Subcutaneous abdominal adipose tissue (tissue), 5 donors: ENCODE measurements at regions not wholly inside any gene's neighbourhood (a gene's known extent, or its start where the extent isn't known, plus 50 kb on each side); places are given as distances from the start of the nearest gene placed in this dataset.

Experiments used
- H3K27ac ChIP-seq: one replicate; pipeline ENCODE4 v1.7.0; 2013; ENCODE audit warnings: low read depth, mild to moderate bottlenecking, inconsistent platforms, low read length, moderate library complexity
- H3K27me3 ChIP-seq, 5 donors: one replicate each; pipeline ENCODE4 v1.7.0; 2013; ENCODE audit warnings: low read length in 5 of 5, inconsistent platforms in 1 of 5; ENCODE audit not compliant: control insufficient read depth in 5 of 5, insufficient read depth in 4 of 5
- H3K36me3 ChIP-seq, 5 donors: one replicate each; pipeline ENCODE4 v1.7.0; 2013; ENCODE audit warnings: low read length in 5 of 5; ENCODE audit not compliant: control insufficient read depth in 5 of 5, insufficient read depth in 5 of 5
- H3K4me1 ChIP-seq, 5 donors: one replicate each; pipeline ENCODE4 v1.7.0; 2013; ENCODE audit warnings: low read length in 5 of 5, mild to moderate bottlenecking in 3 of 5, moderate library complexity in 1 of 5; ENCODE audit not compliant: control insufficient read depth in 5 of 5, insufficient read depth in 5 of 5
- H3K4me3 ChIP-seq, 5 donors: one replicate each; pipeline ENCODE4 v1.7.0; 2013; ENCODE audit warnings: low read length in 5 of 5, low read depth in 1 of 5
- H3K9ac ChIP-seq, 5 donors: one replicate each; pipeline ENCODE4 v1.7.0; 2013; ENCODE audit warnings: low read length in 5 of 5, mild to moderate bottlenecking in 4 of 5, moderate library complexity in 3 of 5
- H3K9me3 ChIP-seq, 5 donors: one replicate each; pipeline ENCODE4 v1.7.0; 2013; ENCODE audit warnings: low read length in 5 of 5; ENCODE audit not compliant: control insufficient read depth in 5 of 5
- donor health status: healthy.
- donor health status: healthy.
- donor health status: healthy.
- donor health status: healthy.
- donor health status: healthy.

- no peak overlapping the region for H3K9ac ChIP-seq
- no peaks in the 10 kb centered on the region for H3K4me1 ChIP-seq
- H3K36me3 ChIP-seq = no peaks in the 10 kb centered on the region
- peaks cover 0 to under 1% (median under 1%) of the 10 kb centered on the region in 5 donors for H3K27me3 ChIP-seq
- H3K9me3 ChIP-seq = no peaks in the 10 kb centered on the region
- H3K4me3 ChIP-seq = no peak overlapping the region
- no peak overlapping the region for H3K27ac ChIP-seq
Measured at GRCh38 chr10:125473143-125473793, 209.7 kb downstream of the TEX36 start.

- Histone ChIP-seq H3K9me3 (no peaks in the 10 kb centered on the region), H3K4me1 (no peaks in the 10 kb centered on the region), H3K4me3 (no peak overlapping the region), H3K36me3 (no peaks in the 10 kb centered on the region), H3K9ac (no peak overlapping the region), H3K27me3 (peaks cover 0 to 5% (median 3%) of the 10 kb centered on the region in 5 donors), H3K27ac (no peak overlapping the region)
Measured at GRCh38 chr10:125472010-125472607, 210.9 kb downstream of the TEX36 start.

GRCh38 chr10:125468278-125468677, 214.7 kb downstream of the TEX36 start:
- Histone ChIP-seq H3K36me3 (no peaks in the 10 kb centered on the region), H3K9ac (no peak overlapping the region), H3K27ac (no peak overlapping the region), H3K4me1 (no peaks in the 10 kb centered on the region), H3K4me3 (no peak overlapping the region), H3K9me3 (no peaks in the 10 kb centered on the region), H3K27me3 (peaks cover 0 to 5% (median 3%) of the 10 kb centered on the region in 5 donors)

- H3K27ac ChIP-seq = no peak overlapping the region
- H3K9me3 ChIP-seq = no peaks in the 10 kb centered on the region
- H3K9ac ChIP-seq = no peak overlapping the region
- no peaks in the 10 kb centered on the region for H3K4me1 ChIP-seq
- peaks cover 0 to 5% (median 3%) of the 10 kb centered on the region in 5 donors for H3K27me3 ChIP-seq
- H3K36me3 ChIP-seq = no peaks in the 10 kb centered on the region
- no peak overlapping the region for H3K4me3 ChIP-seq
Measured at GRCh38 chr10:125466685-125467084, 216.3 kb downstream of the TEX36 start.

- H3K9me3 ChIP-seq = no peaks in the 10 kb centered on the region
- peaks cover 0 to under 1% (median 0%) of the 10 kb centered on the region in 5 donors for H3K27me3 ChIP-seq
- H3K27ac ChIP-seq = no peak overlapping the region
- H3K4me1 ChIP-seq = no peaks in the 10 kb centered on the region
- H3K4me3 ChIP-seq = no peak overlapping the region
- no peaks in the 10 kb centered on the region for H3K36me3 ChIP-seq
- H3K9ac ChIP-seq = no peak overlapping the region
Measured at GRCh38 chr10:125462845-125463244, 220.1 kb downstream of the TEX36 start.

- no peaks in the 10 kb centered on the region for H3K4me1 ChIP-seq
- H3K9me3 ChIP-seq = no peaks in the 10 kb centered on the region
- H3K4me3 ChIP-seq = no peak overlapping the region
- H3K36me3 ChIP-seq = no peaks in the 10 kb centered on the region
- no peak overlapping the region for H3K27ac ChIP-seq
- H3K9ac ChIP-seq = no peak overlapping the region
- H3K27me3 ChIP-seq = no peaks in the 10 kb centered on the region
Measured at GRCh38 chr10:125460326-125460725, 222.6 kb downstream of the TEX36 start.

GRCh38 chr10:125457406-125457805, 225.6 kb downstream of the TEX36 start:
- Histone ChIP-seq H3K27ac (no peak overlapping the region), H3K4me1 (no peaks in the 10 kb centered on the region), H3K36me3 (no peaks in the 10 kb centered on the region), H3K4me3 (no peak overlapping the region), H3K9ac (no peak overlapping the region), H3K9me3 (no peaks in the 10 kb centered on the region), H3K27me3 (peaks cover 0 to 4% (median 0%) of the 10 kb centered on the region in 5 donors)

- Histone ChIP-seq H3K27me3 (peaks cover 0 to 4% (median 0%) of the 10 kb centered on the region in 5 donors), H3K27ac (no peak overlapping the region), H3K9ac (no peak overlapping the region), H3K36me3 (no peaks in the 10 kb centered on the region), H3K4me3 (no peak overlapping the region), H3K4me1 (no peaks in the 10 kb centered on the region), H3K9me3 (no peaks in the 10 kb centered on the region)
Measured at GRCh38 chr10:125455855-125456254, 227.1 kb downstream of the TEX36 start.

GRCh38 chr10:125455431-125455830, 227.5 kb downstream of the TEX36 start:
- H3K36me3 ChIP-seq = no peaks in the 10 kb centered on the region
- no peaks in the 10 kb centered on the region for H3K9me3 ChIP-seq
- H3K27ac ChIP-seq = no peak overlapping the region
- no peak overlapping the region for H3K4me3 ChIP-seq
- H3K4me1 ChIP-seq = no peaks in the 10 kb centered on the region
- H3K9ac ChIP-seq = no peak overlapping the region
- H3K27me3 ChIP-seq = peaks cover 0 to 4% (median 0%) of the 10 kb centered on the region in 5 donors

- Histone ChIP-seq H3K4me1 (no peaks in the 10 kb centered on the region), H3K4me3 (no peak overlapping the region), H3K9me3 (no peaks in the 10 kb centered on the region), H3K9ac (no peak overlapping the region), H3K36me3 (no peaks in the 10 kb centered on the region), H3K27me3 (peaks cover 0 to 4% (median 0%) of the 10 kb centered on the region in 5 donors), H3K27ac (no peak overlapping the region)
Measured at GRCh38 chr10:125451319-125451718, 231.6 kb downstream of the TEX36 start.
